ENCODE measurements at regions not wholly inside any gene's neighbourhood (a gene's known extent, or its start where the extent isn't known, plus 50 kb on each side); places are given as distances from the start of the nearest gene placed in this dataset.

DNA sequence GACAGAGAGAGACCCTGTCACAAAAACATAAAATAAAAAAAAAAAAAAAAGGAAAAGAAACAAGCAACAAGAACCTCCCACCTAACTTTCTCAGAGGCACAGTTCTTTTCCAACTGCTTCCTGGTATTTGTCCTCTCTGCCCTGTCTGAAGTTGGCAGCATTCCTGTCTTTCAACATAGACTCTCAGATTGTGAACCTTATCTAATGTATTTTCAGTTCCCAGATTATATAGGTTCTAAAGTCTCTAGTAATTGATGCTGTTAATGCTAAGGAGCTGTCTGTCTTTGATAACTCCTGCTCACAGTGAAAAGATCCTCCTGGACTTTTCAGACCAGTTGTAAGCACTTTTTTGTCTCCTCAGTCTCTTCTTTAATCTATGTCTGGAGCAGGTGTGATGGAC lies 199.5 kb upstream of the P2RY1 start:
- ATAC-seq (ENCODE audit: low FRiP score in 2 of 2) (no peak), DNase-seq (no peak)
- no peak for TF ChIP-seq POLR2A (IDR thresholded peaks at IDR 0.05)
- TF ChIP-seq EP300 (IDR thresholded peaks at IDR 0.05): no peak
- TF ChIP-seq, protein P1, sequence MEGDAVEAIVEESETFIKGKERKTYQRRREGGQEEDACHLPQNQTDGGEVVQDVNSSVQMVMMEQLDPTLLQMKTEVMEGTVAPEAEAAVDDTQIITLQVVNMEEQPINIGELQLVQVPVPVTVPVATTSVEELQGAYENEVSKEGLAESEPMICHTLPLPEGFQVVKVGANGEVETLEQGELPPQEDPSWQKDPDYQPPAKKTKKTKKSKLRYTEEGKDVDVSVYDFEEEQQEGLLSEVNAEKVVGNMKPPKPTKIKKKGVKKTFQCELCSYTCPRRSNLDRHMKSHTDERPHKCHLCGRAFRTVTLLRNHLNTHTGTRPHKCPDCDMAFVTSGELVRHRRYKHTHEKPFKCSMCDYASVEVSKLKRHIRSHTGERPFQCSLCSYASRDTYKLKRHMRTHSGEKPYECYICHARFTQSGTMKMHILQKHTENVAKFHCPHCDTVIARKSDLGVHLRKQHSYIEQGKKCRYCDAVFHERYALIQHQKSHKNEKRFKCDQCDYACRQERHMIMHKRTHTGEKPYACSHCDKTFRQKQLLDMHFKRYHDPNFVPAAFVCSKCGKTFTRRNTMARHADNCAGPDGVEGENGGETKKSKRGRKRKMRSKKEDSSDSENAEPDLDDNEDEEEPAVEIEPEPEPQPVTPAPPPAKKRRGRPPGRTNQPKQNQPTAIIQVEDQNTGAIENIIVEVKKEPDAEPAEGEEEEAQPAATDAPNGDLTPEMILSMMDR (IDR thresholded peaks at IDR 0.05): no peak
- TF ChIP-seq POLR2AphosphoS5 (IDR thresholded peaks at IDR 0.05): no peak
- Histone ChIP-seq H3K36me3 (no peaks in the 10 kb centered on the region), H3K4me3 (no peak overlapping the region), H3K27me3 (no peaks in the 10 kb centered on the region), H3K27ac (no peak overlapping the region), H3K9me3 (no peaks in the 10 kb centered on the region), H3K4me1 (no peaks in the 10 kb centered on the region)

DNA sequence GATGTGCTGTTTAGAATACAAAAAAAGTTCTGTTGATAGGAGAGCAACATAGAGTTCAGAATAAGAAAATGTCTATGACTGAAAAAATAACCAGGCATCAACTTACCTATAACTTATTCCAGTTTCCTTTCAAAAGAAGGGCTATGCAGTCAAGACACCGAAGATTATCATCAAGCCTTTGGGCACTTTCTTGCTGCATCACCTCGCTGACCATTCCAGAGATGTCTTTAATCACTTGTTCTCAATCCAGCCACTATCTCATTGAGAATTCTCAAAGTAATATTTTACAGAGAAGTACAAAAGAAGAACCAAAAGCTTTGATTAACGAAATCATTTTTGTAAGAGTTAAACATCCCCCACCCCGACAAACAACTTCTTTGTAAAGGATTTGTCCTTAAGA lies 198.3 kb upstream of the P2RY1 start:
- no peak overlapping the region for H3K4me3 ChIP-seq
- no peaks in the 10 kb centered on the region for H3K27me3 ChIP-seq
- H3K27ac ChIP-seq: no peak overlapping the region
- no peak for DNase-seq
- no peak for ATAC-seq (ENCODE audit: low FRiP score in 2 of 2)
- no peaks in the 10 kb centered on the region for H3K4me1 ChIP-seq
- WGBS, 2 donors: 85 to 86% methylated on average over 4 of the region's 4 CpGs
- TF ChIP-seq POLR2A (IDR thresholded peaks at IDR 0.05) (no peak), POLR2AphosphoS5 (IDR thresholded peaks at IDR 0.05) (no peak), EP300 (IDR thresholded peaks at IDR 0.05) (no peak)
- TF ChIP-seq, protein P1 (IDR thresholded peaks at IDR 0.05): no peak
- H3K9me3 ChIP-seq: no peaks in the 10 kb centered on the region
- H3K36me3 ChIP-seq: no peaks in the 10 kb centered on the region

DNA sequence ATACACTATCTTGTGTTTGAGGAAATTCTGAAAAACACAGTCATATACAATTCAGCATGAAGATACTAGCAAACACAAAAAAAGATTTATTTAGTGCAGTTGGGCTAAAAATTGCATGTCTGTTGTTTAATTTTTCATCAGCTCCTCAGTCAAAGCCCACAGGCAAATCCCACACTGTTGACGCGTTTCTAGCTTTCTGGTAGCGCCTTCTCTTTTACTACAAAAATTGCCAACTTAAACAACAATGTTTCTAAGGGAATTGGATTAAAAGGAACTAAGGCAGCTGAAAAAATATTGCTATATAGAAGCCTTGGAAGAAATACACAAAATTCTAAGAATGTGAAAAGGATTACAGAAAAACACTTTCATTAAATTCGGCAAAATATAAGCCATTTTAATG lies 196.7 kb upstream of the P2RY1 start:
- no peaks in the 10 kb centered on the region for H3K9me3 ChIP-seq
- H3K27me3 ChIP-seq: no peaks in the 10 kb centered on the region
- TF ChIP-seq, protein P1 (IDR thresholded peaks at IDR 0.05): no peak
- TF ChIP-seq POLR2A (IDR thresholded peaks at IDR 0.05): no peak
- TF ChIP-seq EP300 (IDR thresholded peaks at IDR 0.05): no peak
- no peak for TF ChIP-seq POLR2AphosphoS5 (IDR thresholded peaks at IDR 0.05)
- no peaks in the 10 kb centered on the region for H3K4me1 ChIP-seq
- no peak overlapping the region for H3K4me3 ChIP-seq
- no peaks in the 10 kb centered on the region for H3K36me3 ChIP-seq
- no peak for ATAC-seq (ENCODE audit: low FRiP score in 2 of 2)
- H3K27ac ChIP-seq: no peak overlapping the region
- 90 to 96% methylated on average over 4 of the region's 4 CpGs for WGBS, 2 donors
- no peak for DNase-seq

DNA sequence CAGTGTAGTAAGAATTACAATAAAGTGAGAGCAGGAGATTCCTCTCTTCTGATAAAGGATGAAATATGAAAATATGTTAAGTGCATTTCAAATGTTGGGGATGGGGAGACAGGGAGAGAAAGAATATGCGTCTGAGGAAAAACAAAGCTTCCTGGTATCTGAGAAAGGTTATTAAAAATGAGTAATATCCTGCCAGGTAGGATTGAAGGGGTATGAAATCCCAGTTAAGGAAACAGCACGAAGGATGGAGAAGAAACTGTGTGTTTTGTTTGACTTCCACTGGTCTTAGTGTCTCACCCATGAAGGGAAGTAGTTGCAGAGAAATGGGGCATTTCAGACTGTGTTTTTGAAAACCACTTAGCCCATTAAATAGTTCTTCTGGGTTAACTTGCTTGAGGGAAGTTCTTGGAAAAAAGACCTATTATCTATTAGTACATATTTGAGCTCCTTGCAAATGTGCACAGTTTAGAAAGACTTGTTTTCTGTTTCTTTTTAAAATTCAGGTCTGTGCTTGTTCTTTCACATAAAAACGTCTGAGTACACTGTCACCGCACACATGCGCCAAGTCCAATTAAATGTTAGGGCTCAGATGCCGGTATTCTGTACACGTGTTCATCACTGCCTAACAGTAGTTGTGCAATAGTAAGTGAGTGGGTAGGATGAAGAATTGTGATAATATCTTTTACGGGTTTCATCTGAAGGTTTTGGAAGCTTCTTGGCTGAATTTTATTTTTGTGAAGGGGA lies 196.1 kb upstream of the P2RY1 start:
- H3K4me1 ChIP-seq: no peaks in the 10 kb centered on the region
- 65% methylated on average over 8 of the region's 8 CpGs for WGBS, 2 donors
- H3K27me3 ChIP-seq: no peaks in the 10 kb centered on the region
- no peaks in the 10 kb centered on the region for H3K36me3 ChIP-seq
- no peak for DNase-seq
- H3K4me3 ChIP-seq: no peak overlapping the region
- peak in 1 of 2 donors; percentile 59 for ATAC-seq (ENCODE audit: low FRiP score in 2 of 2)
- H3K9me3 ChIP-seq: no peaks in the 10 kb centered on the region
- TF ChIP-seq POLR2AphosphoS5 (IDR thresholded peaks at IDR 0.05): no peak
- TF ChIP-seq, protein P1 (IDR thresholded peaks at IDR 0.05): no peak
- TF ChIP-seq EP300 (IDR thresholded peaks at IDR 0.05): no peak
- TF ChIP-seq POLR2A (IDR thresholded peaks at IDR 0.05): no peak
- no peak overlapping the region for H3K27ac ChIP-seq

DNA sequence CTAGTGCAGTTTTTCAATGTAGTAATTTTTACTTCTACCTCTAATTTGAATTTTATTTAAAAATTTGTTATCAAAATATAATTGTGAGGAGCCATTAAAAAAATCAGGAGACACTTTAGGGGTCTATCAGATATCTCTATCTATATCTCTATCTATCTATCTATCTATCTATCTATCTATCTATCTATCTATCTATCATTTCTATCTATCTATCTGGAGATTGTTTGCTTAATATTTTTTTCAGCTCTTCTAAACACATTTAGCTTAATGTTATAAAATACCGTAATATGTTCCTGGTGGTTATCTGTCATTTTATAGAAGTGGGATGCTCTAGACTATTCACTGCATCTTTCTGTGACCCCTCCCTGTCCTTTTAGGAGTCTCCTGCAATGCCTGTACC lies 193.7 kb upstream of the P2RY1 start:
- ATAC-seq (ENCODE audit: low FRiP score in 2 of 2): no peak
- no peak for DNase-seq
- H3K4me3 ChIP-seq: no peak overlapping the region
- H3K27me3 ChIP-seq: no peaks in the 10 kb centered on the region
- H3K9me3 ChIP-seq: no peaks in the 10 kb centered on the region
- TF ChIP-seq POLR2AphosphoS5 (IDR thresholded peaks at IDR 0.05) (no peak), POLR2A (IDR thresholded peaks at IDR 0.05) (no peak), EP300 (IDR thresholded peaks at IDR 0.05) (no peak)
- TF ChIP-seq, protein P1 (IDR thresholded peaks at IDR 0.05): no peak
- 92 to 96% methylated on average over 1 of the region's 1 CpG for WGBS, 2 donors
- H3K36me3 ChIP-seq: no peaks in the 10 kb centered on the region
- no peaks in the 10 kb centered on the region for H3K4me1 ChIP-seq
- H3K27ac ChIP-seq: no peak overlapping the region

Measured in upper lobe of left lung (tissue), 6 donors.